HepG2 (cell line): ENCODE measurements at regions not wholly inside any gene's neighbourhood (a gene's known extent, or its start where the extent isn't known, plus 50 kb on each side); places are given as distances from the start of the nearest gene placed in this dataset.

Experiments used
- ATAC-seq: fragments of 200-7000 bp; cut with Tn5 transposase; 3 replicates; pipeline ENCODE4 v1.9.1; 2020; ENCODE audit warnings: mild to moderate bottlenecking, moderate library complexity
- BruUV-seq: library from RNA; stranded (reverse); fragments of 400-500 nt; replicated peaks from 2 replicates; lab custom pipeline; 2021; lab: Mats Ljungman, UMichigan
- CTCF ChIA-PET: fragments of 300-600 bp; formaldehyde crosslinking; extraction: SDS; loops from one replicate; lab custom pipeline; 2021; ENCODE audit warnings: low total read pairs, inconsistent platforms, low intra/inter-chr PET ratio; lab: Yijun Ruan, JAX
- POLR2A ChIA-PET: fragments of 350-600 bp; sonication (Branson Sonifier 250); formaldehyde crosslinking; loops from one replicate; lab custom pipeline; 2020; ENCODE audit warnings: antibody characterized with exemption, inconsistent platforms; lab: Yijun Ruan, JAX
- DNase-seq: peaks from one replicate; pipeline ENCODE4 v3.0.0-alpha.2; 2015; ENCODE audit warnings: low spot score
- FAIRE-seq: peaks from 3 replicates; lab custom pipeline; 2011; peaks lifted over from hg19 to GRCh38; lab: Jason Lieb, UNC
- H2AFZ ChIP-seq: one replicate; pipeline ENCODE4 v1.6.1; 2011; ENCODE audit warnings: low read length, inconsistent platforms
- H3K27ac ChIP-seq: fragments of 300-600 bp; 3 replicates; pipeline ENCODE4 v1.8.0; 2011; ENCODE audit warnings: mixed run types, mild to moderate bottlenecking, mixed read lengths, low read length, inconsistent platforms; ENCODE audit not compliant: insufficient read depth; ENCODE audit errors: extremely low read length
- H3K27me3 ChIP-seq, 2 experiments: fragments of 200-600 bp in 1 of 2; 2 replicates in 1 of 2; 3 replicates in 1 of 2; pipeline versions ENCODE4 v1.6.0 to v1.8.0; 2011; ENCODE audit warnings: low read length in 2 of 2, mild to moderate bottlenecking in 2 of 2, moderate library complexity in 2 of 2, inconsistent platforms in 1 of 2; ENCODE audit not compliant: insufficient read depth in 2 of 2, control insufficient read depth in 1 of 2
- H3K36me3 ChIP-seq, 2 experiments: fragments of 200-600 bp in 1 of 2; replicated peaks in 1 of 2; 2 replicates in 1 of 2; 3 replicates in 1 of 2; pipeline versions ENCODE4 v1.5.1 to v1.8.0; 2011; ENCODE audit warnings: low read length in 2 of 2, inconsistent platforms in 1 of 2; ENCODE audit not compliant: insufficient read depth in 2 of 2, control insufficient read depth in 1 of 2
- H3K4me1 ChIP-seq: 2 replicates; pipeline ENCODE4 v1.5.1; 2012; ENCODE audit warnings: low read length, inconsistent platforms; ENCODE audit not compliant: insufficient read depth
- H3K4me2 ChIP-seq: 2 replicates; pipeline ENCODE4 v1.6.0; 2011; ENCODE audit warnings: low read depth, low read length, inconsistent platforms
- H3K4me3 ChIP-seq, 3 experiments: fragments of 200-600 bp in 1 of 3; sonication (generic), shearing (Covaris generic) in 1 of 3; replicated peaks in 1 of 3; 2 replicates each; pipeline ENCODE4 v1.5.1; 2011 to 2016; ENCODE audit warnings: low read length in 3 of 3, inconsistent platforms in 2 of 3, low read depth in 2 of 3, mild to moderate bottlenecking in 2 of 3, control low read depth in 1 of 3, mixed read lengths in 1 of 3; ENCODE audit not compliant: insufficient read depth in 1 of 3
- H3K79me2 ChIP-seq: one replicate; pipeline ENCODE4 v1.6.1; 2011; ENCODE audit warnings: low read length, inconsistent platforms; ENCODE audit not compliant: insufficient read depth
- H3K9ac ChIP-seq: 2 replicates; pipeline ENCODE4 v1.6.0; 2011; ENCODE audit warnings: mild to moderate bottlenecking, low read depth, low read length, inconsistent platforms; ENCODE audit not compliant: insufficient read depth
- H3K9me3 ChIP-seq: 2 replicates; pipeline ENCODE4 v1.5.1; 2012; ENCODE audit warnings: mild to moderate bottlenecking, low read length
- H4K20me1 ChIP-seq: 2 replicates; pipeline ENCODE4 v1.6.0; 2011; ENCODE audit warnings: inconsistent platforms, mild to moderate bottlenecking, low read length, moderate library complexity; ENCODE audit not compliant: insufficient read depth
- CEBPB ChIP-seq: IDR thresholded peaks from 2 replicates; pipeline ENCODE4 v1.6.1; 2011; ENCODE audit warnings: low read depth, low read length, improper control_type of control experiment, borderline replicate concordance
- CHCHD3 ChIP-seq: sonication (generic); formaldehyde crosslinking; IDR thresholded peaks from 2 replicates; pipeline ENCODE4 v1.8.0; 2022; ENCODE audit warnings: mild to moderate bottlenecking, missing genetic modification reagents, moderate library complexity
- DNMT3B ChIP-seq: conservative IDR thresholded peaks from 2 replicates; pipeline ENCODE4 v1.6.1; 2016; ENCODE audit warnings: missing biosample characterization, control low read depth
- HDAC1 ChIP-seq: sonication (generic); formaldehyde crosslinking; IDR thresholded peaks from 2 replicates; pipeline ENCODE4 v1.5.1; 2020; ENCODE audit warnings: mild to moderate bottlenecking, missing genetic modification reagents
- KDM5A ChIP-seq: fragments of 200-600 bp; sonication (generic); IDR thresholded peaks from 2 replicates; pipeline ENCODE4 v1.7.0; 2018; ENCODE audit warnings: antibody characterized with exemption, mild to moderate bottlenecking, low read length, borderline replicate concordance
- LBX2 ChIP-seq: sonication (generic); formaldehyde crosslinking; IDR thresholded peaks from 2 replicates; pipeline ENCODE4 v1.5.0; 2020; ENCODE audit warnings: missing genetic modification reagents, mild to moderate bottlenecking, borderline replicate concordance
- NFATC3 ChIP-seq: sonication (generic); formaldehyde crosslinking; IDR thresholded peaks from 2 replicates; pipeline ENCODE4 v1.5.1; 2020; ENCODE audit warnings: mild to moderate bottlenecking, missing genetic modification reagents
- PRMT3 ChIP-seq: sonication (generic); formaldehyde crosslinking; IDR thresholded peaks from 2 replicates; pipeline ENCODE4 v1.8.1; 2022; ENCODE audit warnings: low read depth, mild to moderate bottlenecking, moderate library complexity, missing genetic modification reagents, borderline replicate concordance
- TFDP1 ChIP-seq: IDR thresholded peaks from 2 replicates; pipeline ENCODE4 v1.6.1; 2016; ENCODE audit warnings: missing compliant biosample characterization, missing genetic modification reagents, borderline replicate concordance
- TFE3 ChIP-seq: IDR thresholded peaks from 2 replicates; pipeline ENCODE4 v1.6.1; 2016
- ZBTB7A ChIP-seq: sonication (generic); formaldehyde crosslinking; IDR thresholded peaks from 2 replicates; pipeline ENCODE4 v1.8.0; 2022; ENCODE audit warnings: mild to moderate bottlenecking, missing genetic modification reagents
- ZNF224 ChIP-seq: sonication (generic); formaldehyde crosslinking; IDR thresholded peaks from 2 replicates; pipeline ENCODE4 v1.5.0; 2020; ENCODE audit warnings: mild to moderate bottlenecking, missing genetic modification reagents
- ZNF619 ChIP-seq: sonication (generic); formaldehyde crosslinking; IDR thresholded peaks from 2 replicates; pipeline ENCODE4 v1.4.0; 2020; ENCODE audit warnings: mild to moderate bottlenecking, missing genetic modification reagents
- ZNF670 ChIP-seq: sonication (generic); formaldehyde crosslinking; IDR thresholded peaks from 2 replicates; pipeline ENCODE4 v1.8.0; 2022; ENCODE audit warnings: mild to moderate bottlenecking, missing genetic modification reagents, borderline replicate concordance
- ZSCAN25 ChIP-seq: sonication (generic); formaldehyde crosslinking; IDR thresholded peaks from 2 replicates; pipeline ENCODE4 v1.8.0; 2022; ENCODE audit warnings: mild to moderate bottlenecking, missing genetic modification reagents
- WGBS: methylation state at CpG from one replicate; pipeline ENCODE4 v1.1.6; 2017; ENCODE audit warnings: low lambda C conversion rate; 5-methylcytosine and 5-hydroxymethylcytosine counted together
- in situ Hi-C: cut with HindIII; loops from 2 replicates; pipeline ENCODE4 v1.10.0; 2017; ENCODE audit warnings: low pct_unique_long_range_greater_than_20kb; ENCODE audit not compliant: extremely low pct_ligation_motif_present
- intact Hi-C: fragments of 100-400 bp; cut with micrococcal nuclease; formaldehyde crosslinking; loops from one replicate; pipeline ENCODE4 v1.10.0; 2022; ENCODE audit not compliant: unreplicated experiment

- CTCF ChIA-PET: no interaction called here
- no peak overlapping the region for H3K27ac ChIP-seq
- H3K9me3 ChIP-seq: no peaks in the 10 kb centered on the region
- H2AFZ ChIP-seq: no peak overlapping the region
- ATAC-seq (no peak), FAIRE-seq (no peak), DNase-seq (no peak)
- no peak overlapping the region for H3K4me2 ChIP-seq
- POLR2A ChIA-PET: no interaction called here
- no peaks in the 10 kb centered on the region for H3K36me3 ChIP-seq
- no TSS peak for BruUV-seq
- no peak overlapping the region for H3K9ac ChIP-seq
- WGBS: 14% methylated on average over 1 of the region's 1 CpG
- intact Hi-C loops: no loop called here
- no peak overlapping the region for H3K4me3 ChIP-seq
- H4K20me1 ChIP-seq: no peaks in the 10 kb centered on the region
- H3K4me1 ChIP-seq: no peaks in the 10 kb centered on the region
- H3K27me3 ChIP-seq: peaks cover 1 to 55% of the 10 kb centered on the region in 2 experiments; a peak in 3 of 5 replicates
- no peak for TF ChIP-seq TFDP1 (CRISPR knock-in tag)
- H3K79me2 ChIP-seq: no peaks in the 10 kb centered on the region
- in situ Hi-C loops: no loop called here
Observed at GRCh38 chr10:78415111-78415510, 381.4 kb downstream of the RPS24 start.

GRCh38 chr10:78416031-78417011 lies 382.7 kb downstream of the RPS24 start:
- 7% methylated on average over 3 of the region's 3 CpGs for WGBS
- Histone ChIP-seq H3K9me3 (no peaks in the 10 kb centered on the region), H3K27me3 (peaks cover 5 to 67% of the 10 kb centered on the region in 2 experiments; a peak in 4 of 5 replicates), H3K79me2 (no peaks in the 10 kb centered on the region), H3K4me2 (no peak overlapping the region), H4K20me1 (no peaks in the 10 kb centered on the region), H3K36me3 (no peaks in the 10 kb centered on the region), H2AFZ (no peak overlapping the region), H3K4me3 (no peak overlapping the region), H3K9ac (no peak overlapping the region), H3K27ac (no peak overlapping the region), H3K4me1 (no peaks in the 10 kb centered on the region)
- intact Hi-C loops: no loop called here
- DNase-seq (no peak), FAIRE-seq (no peak), ATAC-seq (no peak)
- ChIA-PET POLR2A (no interaction called here), CTCF (no interaction called here)
- no TSS peak for BruUV-seq
- in situ Hi-C loops: no loop called here
- TF ChIP-seq NFATC3 (CRISPR knock-in tag) (no peak), CEBPB (no peak), HDAC1 (no peak), KDM5A (no peak), LBX2 (CRISPR knock-in tag) (no peak), ZSCAN25 (CRISPR knock-in tag) (no peak), DNMT3B (no peak), ZBTB7A (CRISPR knock-in tag) (no peak), PRMT3 (CRISPR knock-in tag) (no peak), TFE3 (CRISPR knock-in tag) (no peak), ZNF670 (CRISPR knock-in tag) (no peak), ZNF619 (CRISPR knock-in tag) (no peak), ZNF224 (CRISPR knock-in tag) (no peak), CHCHD3 (CRISPR knock-in tag) (no peak)
